ENCODE measurements at regions not wholly inside any gene's neighbourhood (a gene's known extent, or its start where the extent isn't known, plus 50 kb on each side); places are given as distances from the start of the nearest gene placed in this dataset.

DNA sequence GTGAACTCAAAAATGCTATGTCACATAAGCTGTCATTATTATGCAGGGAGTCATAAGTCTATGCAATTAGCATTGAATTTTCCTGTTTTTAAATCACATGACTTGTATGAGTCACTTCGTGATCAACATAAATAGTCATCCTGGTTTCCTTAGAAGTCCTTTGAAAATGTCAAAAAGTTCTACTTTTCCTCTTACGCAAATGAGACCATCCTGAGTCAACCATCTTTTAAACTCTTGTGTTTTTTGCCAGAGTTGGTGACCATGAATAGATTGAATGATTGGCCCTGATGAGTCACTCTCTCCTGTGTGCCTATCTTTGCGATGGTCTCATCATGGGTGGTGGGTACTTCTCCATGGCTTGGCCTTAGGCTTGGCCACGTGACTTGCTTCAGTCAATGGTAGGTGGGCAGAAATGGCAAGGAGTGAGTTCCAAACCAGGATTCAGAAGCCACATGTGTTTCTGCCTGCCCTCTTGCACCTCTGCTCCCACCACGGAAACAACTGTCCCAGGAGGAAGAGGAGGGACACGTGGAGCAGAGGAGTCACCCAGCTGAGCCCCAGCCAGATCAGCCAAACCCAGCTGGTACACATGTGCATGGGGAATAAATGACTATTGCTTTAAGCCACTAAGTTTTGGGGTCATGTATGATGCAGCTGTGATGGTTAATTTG is 123.5 kb upstream of the CACNA1A start:
- Histone ChIP-seq H3K27me3 (ENCODE audit: insufficient read depth, low read length) (0 out of 2 replicates have a peak, but pooled peaks cover 2% of the 10 kb centered on the region), H3K27ac (ENCODE audit: low read depth, low read length) (no peak overlapping the region), H3K9me2 (ENCODE audit: insufficient read depth) (no peaks in the 10 kb centered on the region), H3K36me3 (ENCODE audit: control insufficient read depth in 1 of 2, insufficient read depth in 2 of 2, low read length in 2 of 2) (no peaks in the 10 kb centered on the region), H3K79me2 (ENCODE audit: insufficient read depth, low read length) (no peaks in the 10 kb centered on the region), H3K9me3 (ENCODE audit: control insufficient read depth in 1 of 2, insufficient read depth in 1 of 2, low read depth in 1 of 2, low read length in 2 of 2) (peaks cover 0 to 5% of the 10 kb centered on the region in 2 experiments; a peak in 2 of 4 replicates), H4K20me1 (ENCODE audit: insufficient read depth) (no peaks in the 10 kb centered on the region), H2AFZ (ENCODE audit: low read depth, low read length, poor library complexity, severe bottlenecking) (no peak overlapping the region), H3K4me2 (ENCODE audit: low read length) (0 out of 2 replicates have a peak overlapping the region, but pooled peaks have one; percentile 6), H3K9ac (ENCODE audit: low read length) (no peak overlapping the region), H3K4me3 (replicated peaks in 1 of 2; ENCODE audit: low read depth in 1 of 2, low read length in 2 of 2) (no peak overlapping the region), H3K4me1 (ENCODE audit: control insufficient read depth in 1 of 2, insufficient read depth in 2 of 2, low read length in 2 of 2) (peaks cover 2 to 21% of the 10 kb centered on the region in 2 experiments; a peak in 3 of 4 replicates)
- no TSS peak for BruUV-seq (replicated peaks)
- intact Hi-C loops (cut with micrococcal nuclease) = loop anchor here (10.0 kb wide), 1 partner anchor 85 kb away; no protein-coding TSS in a partner anchor
- ChIA-PET CTCF (interaction anchor here (0.9 kb wide), 1 partner anchor 92 kb away, joined by 4 read pairs; no protein-coding TSS in a partner anchor), RAD21 (ENCODE audit: low non-redundant PET in 1 of 2, low total read pairs in 2 of 2, uncharacterized antibody in 2 of 2, unreplicated experiment in 2 of 2) (no interaction called here), POLR2A (no interaction called here)
- DNase-seq (ENCODE audit: low read depth, low spot score) (no peak), ATAC-seq (no peak)
- TF ChIP-seq POLR2A (IDR thresholded peaks at IDR 0.05; ENCODE audit: borderline replicate concordance, extremely low read depth, insufficient read depth, insufficient read length) (no peak), JUND (IDR thresholded peaks at IDR 0.05) (peak; percentile 45; the same call in 1 of the 2 replicates), EZH2phosphoT487 (IDR thresholded peaks at IDR 0.05; ENCODE audit: borderline replicate concordance) (no peak), YY1 (IDR thresholded peaks at IDR 0.05; ENCODE audit: extremely low read depth, insufficient replicate concordance, low read depth, low read length) (no peak), CBX3 (IDR thresholded peaks at IDR 0.05; ENCODE audit: low read depth) (0 out of 2 replicates have a peak, but pooled peaks have one; percentile 35), RAD21 (IDR thresholded peaks at IDR 0.05; ENCODE audit: low read depth) (no peak), EGR1 (IDR thresholded peaks at IDR 0.05; ENCODE audit: low read depth) (no peak), MAX (IDR thresholded peaks at IDR 0.05) (no peak), SIN3A (IDR thresholded peaks at IDR 0.05; ENCODE audit: low read depth) (no peak), CTCF (IDR thresholded peaks at IDR 0.05 in 2 of 3, conservative IDR thresholded peaks at IDR 0.05 in 1 of 3; ENCODE audit: borderline replicate concordance in 1 of 3, insufficient read depth in 1 of 3, low read depth in 2 of 3, low read length in 2 of 3) (no peak), TCF7L2 (IDR thresholded peaks at IDR 0.05; ENCODE audit: borderline replicate concordance, extremely low read depth, insufficient read depth, insufficient read length) (no peak), SRF (IDR thresholded peaks at IDR 0.05; ENCODE audit: low read depth) (no peak), ZBTB33 (IDR thresholded peaks at IDR 0.05; ENCODE audit: extremely low read depth, insufficient replicate concordance, low read length) (no peak), ELF1 (IDR thresholded peaks at IDR 0.05; ENCODE audit: borderline replicate concordance, low read depth) (no peak), ZNF274 (IDR thresholded peaks at IDR 0.05; ENCODE audit: low read depth, low read length) (no peak), SP1 (IDR thresholded peaks at IDR 0.05; ENCODE audit: low read depth) (no peak), CEBPB (IDR thresholded peaks at IDR 0.05; ENCODE audit: low read depth) (0 out of 2 replicates have a peak, but pooled peaks have one; percentile 24), ZFX (IDR thresholded peaks at IDR 0.05) (no peak)
- TF ChIP-seq, protein P1, sequence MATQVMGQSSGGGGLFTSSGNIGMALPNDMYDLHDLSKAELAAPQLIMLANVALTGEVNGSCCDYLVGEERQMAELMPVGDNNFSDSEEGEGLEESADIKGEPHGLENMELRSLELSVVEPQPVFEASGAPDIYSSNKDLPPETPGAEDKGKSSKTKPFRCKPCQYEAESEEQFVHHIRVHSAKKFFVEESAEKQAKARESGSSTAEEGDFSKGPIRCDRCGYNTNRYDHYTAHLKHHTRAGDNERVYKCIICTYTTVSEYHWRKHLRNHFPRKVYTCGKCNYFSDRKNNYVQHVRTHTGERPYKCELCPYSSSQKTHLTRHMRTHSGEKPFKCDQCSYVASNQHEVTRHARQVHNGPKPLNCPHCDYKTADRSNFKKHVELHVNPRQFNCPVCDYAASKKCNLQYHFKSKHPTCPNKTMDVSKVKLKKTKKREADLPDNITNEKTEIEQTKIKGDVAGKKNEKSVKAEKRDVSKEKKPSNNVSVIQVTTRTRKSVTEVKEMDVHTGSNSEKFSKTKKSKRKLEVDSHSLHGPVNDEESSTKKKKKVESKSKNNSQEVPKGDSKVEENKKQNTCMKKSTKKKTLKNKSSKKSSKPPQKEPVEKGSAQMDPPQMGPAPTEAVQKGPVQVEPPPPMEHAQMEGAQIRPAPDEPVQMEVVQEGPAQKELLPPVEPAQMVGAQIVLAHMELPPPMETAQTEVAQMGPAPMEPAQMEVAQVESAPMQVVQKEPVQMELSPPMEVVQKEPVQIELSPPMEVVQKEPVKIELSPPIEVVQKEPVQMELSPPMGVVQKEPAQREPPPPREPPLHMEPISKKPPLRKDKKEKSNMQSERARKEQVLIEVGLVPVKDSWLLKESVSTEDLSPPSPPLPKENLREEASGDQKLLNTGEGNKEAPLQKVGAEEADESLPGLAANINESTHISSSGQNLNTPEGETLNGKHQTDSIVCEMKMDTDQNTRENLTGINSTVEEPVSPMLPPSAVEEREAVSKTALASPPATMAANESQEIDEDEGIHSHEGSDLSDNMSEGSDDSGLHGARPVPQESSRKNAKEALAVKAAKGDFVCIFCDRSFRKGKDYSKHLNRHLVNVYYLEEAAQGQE (IDR thresholded peaks at IDR 0.05; ENCODE audit: low read depth) = no peak
- TF ChIP-seq, protein P2, sequence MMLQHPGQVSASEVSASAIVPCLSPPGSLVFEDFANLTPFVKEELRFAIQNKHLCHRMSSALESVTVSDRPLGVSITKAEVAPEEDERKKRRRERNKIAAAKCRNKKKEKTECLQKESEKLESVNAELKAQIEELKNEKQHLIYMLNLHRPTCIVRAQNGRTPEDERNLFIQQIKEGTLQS (IDR thresholded peaks at IDR 0.05) = no peak
